H4 (cell line): ENCODE measurements at regions not wholly inside any gene's neighbourhood (a gene's known extent, or its start where the extent isn't known, plus 50 kb on each side); places are given as distances from the start of the nearest gene placed in this dataset.
A peak's percentile ranks its signal among the peaks of the same experiment; 100 is the strongest.
"Not testable (repeated sequence)": the region's sequence is repeated elsewhere in the genome, so short reads cannot be mapped to it uniquely, and the experiment has no call there.

ENCODE experiments used
- DNase-seq: peaks from one replicate; pipeline ENCODE4 v3.0.0-alpha.2; 2015; ENCODE audit warnings: low spot score

- not testable (repeated sequence) for DNase-seq
Observed at GRCh38 chr4:117927823-117928222, 106.5 kb upstream of the NDST3 start.

GRCh38 chr4:117941611-117942010 lies 92.7 kb upstream of the NDST3 start:
- DNase-seq: no peak

- no peak for DNase-seq
Observed at GRCh38 chr4:117949621-117950020, 84.7 kb upstream of the NDST3 start.

- no peak for DNase-seq
Observed at GRCh38 chr4:117957571-117957970, 76.7 kb upstream of the NDST3 start.

GRCh38 chr4:117965622-117966021 lies 68.7 kb upstream of the NDST3 start:
- no peak for DNase-seq

GRCh38 chr4:117968606-117969005 lies 65.7 kb upstream of the NDST3 start:
- DNase-seq: no peak

GRCh38 chr4:117971403-117971802 lies 62.9 kb upstream of the NDST3 start:
- peak; percentile 8 for DNase-seq

GRCh38 chr4:117983541-117984365 lies 50.5 kb upstream of the NDST3 start:
- DNase-seq: peak; percentile 86

GRCh38 chr4:117984366-117984680 lies 50.0 kb upstream of the NDST3 start:
- no peak for DNase-seq
